ENCODE measurements at regions not wholly inside any gene's neighbourhood (a gene's known extent, or its start where the extent isn't known, plus 50 kb on each side); places are given as distances from the start of the nearest gene placed in this dataset.

GRCh38 chr18:30568333-30568732 lies 474.2 kb downstream of the DSC3 start:
- Histone ChIP-seq H3F3A (ENCODE audit: control insufficient read depth, insufficient read depth) (no peaks in the 10 kb centered on the region), H3K27ac (ENCODE audit: low read depth, low read length) (no peak overlapping the region), H4K20me1 (ENCODE audit: control insufficient read depth, insufficient read depth, low read depth, low read length) (no peaks in the 10 kb centered on the region), H3K36me3 (ENCODE audit: control insufficient read depth, low read length) (no peaks in the 10 kb centered on the region), H3K4me3 (ENCODE audit: low read length) (no peak overlapping the region), H3K79me2 (ENCODE audit: control insufficient read depth, low read length) (no peaks in the 10 kb centered on the region), H3K9me3 (ENCODE audit: control insufficient read depth, insufficient read depth, low read length) (no peaks in the 10 kb centered on the region), H3K4me1 (ENCODE audit: control insufficient read depth, low read length) (no peaks in the 10 kb centered on the region), H3K4me2 (ENCODE audit: low read length) (no peak overlapping the region), H3K9me2 (replicated peaks; ENCODE audit: control insufficient read depth, low read length) (no peaks in the 10 kb centered on the region), H3K27me3 (ENCODE audit: control insufficient read depth, low read length) (no peaks in the 10 kb centered on the region)
- TF ChIP-seq CTCF (IDR thresholded peaks at IDR 0.05; ENCODE audit: low read depth, low read length, poor library complexity, severe bottlenecking) = no peak
- no peak for TF ChIP-seq EZH2phosphoT487 (IDR thresholded peaks at IDR 0.05; ENCODE audit: borderline replicate concordance, low read length)

GRCh38 chr18:30566877-30567276 lies 475.7 kb downstream of the DSC3 start:
- H3K27ac ChIP-seq (ENCODE audit: low read depth, low read length) = no peak overlapping the region
- no peaks in the 10 kb centered on the region for H3K9me2 ChIP-seq (replicated peaks; ENCODE audit: control insufficient read depth, low read length)
- no peaks in the 10 kb centered on the region for H4K20me1 ChIP-seq (ENCODE audit: control insufficient read depth, insufficient read depth, low read depth, low read length)
- TF ChIP-seq CTCF (IDR thresholded peaks at IDR 0.05; ENCODE audit: low read depth, low read length, poor library complexity, severe bottlenecking) (no peak), EZH2phosphoT487 (IDR thresholded peaks at IDR 0.05; ENCODE audit: borderline replicate concordance, low read length) (no peak)
- H3K4me3 ChIP-seq (ENCODE audit: low read length) = no peak overlapping the region
- no peaks in the 10 kb centered on the region for H3K79me2 ChIP-seq (ENCODE audit: control insufficient read depth, low read length)
- H3K4me1 ChIP-seq (ENCODE audit: control insufficient read depth, low read length) = no peaks in the 10 kb centered on the region
- no peaks in the 10 kb centered on the region for H3K27me3 ChIP-seq (ENCODE audit: control insufficient read depth, low read length)
- H3F3A ChIP-seq (ENCODE audit: control insufficient read depth, insufficient read depth) = no peaks in the 10 kb centered on the region
- H3K9me3 ChIP-seq (ENCODE audit: control insufficient read depth, insufficient read depth, low read length) = no peaks in the 10 kb centered on the region
- H3K36me3 ChIP-seq (ENCODE audit: control insufficient read depth, low read length) = no peaks in the 10 kb centered on the region
- no peak overlapping the region for H3K4me2 ChIP-seq (ENCODE audit: low read length)

GRCh38 chr18:30562231-30562630 lies 480.3 kb downstream of the DSC3 start:
- Histone ChIP-seq H3K9me2 (replicated peaks; ENCODE audit: control insufficient read depth, low read length) (no peaks in the 10 kb centered on the region), H3K9me3 (ENCODE audit: control insufficient read depth, insufficient read depth, low read length) (no peaks in the 10 kb centered on the region), H3F3A (ENCODE audit: control insufficient read depth, insufficient read depth) (no peaks in the 10 kb centered on the region), H3K4me3 (ENCODE audit: low read length) (no peak overlapping the region), H3K36me3 (ENCODE audit: control insufficient read depth, low read length) (no peaks in the 10 kb centered on the region), H3K27ac (ENCODE audit: low read depth, low read length) (no peak overlapping the region), H3K79me2 (ENCODE audit: control insufficient read depth, low read length) (no peaks in the 10 kb centered on the region), H4K20me1 (ENCODE audit: control insufficient read depth, insufficient read depth, low read depth, low read length) (no peaks in the 10 kb centered on the region), H3K27me3 (ENCODE audit: control insufficient read depth, low read length) (no peaks in the 10 kb centered on the region), H3K4me1 (ENCODE audit: control insufficient read depth, low read length) (no peaks in the 10 kb centered on the region), H3K4me2 (ENCODE audit: low read length) (no peak overlapping the region)
- TF ChIP-seq EZH2phosphoT487 (IDR thresholded peaks at IDR 0.05; ENCODE audit: borderline replicate concordance, low read length) = no peak
- TF ChIP-seq CTCF (IDR thresholded peaks at IDR 0.05; ENCODE audit: low read depth, low read length, poor library complexity, severe bottlenecking) = no peak

GRCh38 chr18:30556112-30556511 lies 486.4 kb downstream of the DSC3 start:
- H3K4me1 ChIP-seq (ENCODE audit: control insufficient read depth, low read length) = no peaks in the 10 kb centered on the region
- no peak overlapping the region for H3K4me3 ChIP-seq (ENCODE audit: low read length)
- no peaks in the 10 kb centered on the region for H4K20me1 ChIP-seq (ENCODE audit: control insufficient read depth, insufficient read depth, low read depth, low read length)
- H3K79me2 ChIP-seq (ENCODE audit: control insufficient read depth, low read length) = no peaks in the 10 kb centered on the region
- H3K9me3 ChIP-seq (ENCODE audit: control insufficient read depth, insufficient read depth, low read length) = no peaks in the 10 kb centered on the region
- H3F3A ChIP-seq (ENCODE audit: control insufficient read depth, insufficient read depth) = no peaks in the 10 kb centered on the region
- H3K27me3 ChIP-seq (ENCODE audit: control insufficient read depth, low read length) = no peaks in the 10 kb centered on the region
- no peak overlapping the region for H3K4me2 ChIP-seq (ENCODE audit: low read length)
- H3K9me2 ChIP-seq (replicated peaks; ENCODE audit: control insufficient read depth, low read length) = no peaks in the 10 kb centered on the region
- TF ChIP-seq CTCF (IDR thresholded peaks at IDR 0.05; ENCODE audit: low read depth, low read length, poor library complexity, severe bottlenecking) (no peak), EZH2phosphoT487 (IDR thresholded peaks at IDR 0.05; ENCODE audit: borderline replicate concordance, low read length) (no peak)
- no peaks in the 10 kb centered on the region for H3K36me3 ChIP-seq (ENCODE audit: control insufficient read depth, low read length)
- no peak overlapping the region for H3K27ac ChIP-seq (ENCODE audit: low read depth, low read length)

Measured in DOHH2 (cell line).